A549 (cell line): ENCODE measurements at regions not wholly inside any gene's neighbourhood (a gene's known extent, or its start where the extent isn't known, plus 50 kb on each side); places are given as distances from the start of the nearest gene placed in this dataset.

Experiments used
- ATAC-seq, 2 experiments: fragments of 200-7000 bp in 1 of 2; fragments of >200 bp in 1 of 2; cut with Nextera tagmentation in 1 of 2; cut with Tn5 transposase in 1 of 2; 3 replicates each; pipeline versions ENCODE4 v1.8.0 to v1.9.1; 2018 to 2020; ENCODE audit warnings: mild to moderate bottlenecking in 1 of 2, moderate library complexity in 1 of 2
- CTCF ChIA-PET: fragments of 300-600 bp; sonication (Branson Sonifier 250); formaldehyde crosslinking; extraction: SDS; loops from one replicate; lab custom pipeline; 2021; ENCODE audit warnings: antibody characterized with exemption, inconsistent platforms; lab: Yijun Ruan, JAX
- POLR2A ChIA-PET: fragments of 350-600 bp; formaldehyde crosslinking; extraction: SDS; loops from one replicate; lab custom pipeline; 2021; ENCODE audit warnings: antibody characterized with exemption, inconsistent platforms; lab: Yijun Ruan, JAX
- DNase-seq, 2 experiments: peaks; one replicate each; pipeline versions ENCODE4 v3.0.0 to v3.0.0-alpha.2; 2011 to 2016; ENCODE audit warnings: low read depth in 1 of 2, low spot score in 1 of 2
- FAIRE-seq: peaks from 2 replicates; lab custom pipeline; 2011; peaks lifted over from hg19 to GRCh38; lab: Jason Lieb, UNC
- H3K27ac ChIP-seq, 2 experiments: fragments of >200 bp; sonication (Bioruptor Twin); formaldehyde crosslinking; 3 replicates each; pipeline ENCODE4 v1.5.1; 2016 to 2017
- H3K4me1 ChIP-seq: fragments of >200 bp; sonication (Bioruptor Twin); formaldehyde crosslinking; 3 replicates; pipeline ENCODE4 v1.6.1; 2016
- H3K4me2 ChIP-seq: fragments of >200 bp; sonication (Bioruptor Twin); formaldehyde crosslinking; 3 replicates; pipeline ENCODE4 v1.6.1; 2016
- H3K4me3 ChIP-seq: fragments of >200 bp; sonication (Bioruptor Twin); formaldehyde crosslinking; 3 replicates; pipeline ENCODE4 v1.5.1; 2016
- H3K9me3 ChIP-seq: fragments of >200 bp; sonication (Bioruptor Twin); formaldehyde crosslinking; 3 replicates; pipeline ENCODE4 v1.6.1; 2016
- BHLHE40 ChIP-seq: IDR thresholded peaks from 2 replicates; pipeline ENCODE4 v1.6.1; 2012; ENCODE audit warnings: low read depth, low read length, inconsistent platforms
- CBX2 ChIP-seq: fragments of 200-600 bp; sonication (generic); IDR thresholded peaks from 2 replicates; pipeline ENCODE4 v1.6.1; 2016; ENCODE audit warnings: low read depth, mild to moderate bottlenecking, borderline replicate concordance
- CBX8 ChIP-seq: fragments of 200-600 bp; sonication (generic); IDR thresholded peaks from 2 replicates; pipeline ENCODE4 v1.6.1; 2016
- CHD2 ChIP-seq: fragments of 150-350 bp; IDR thresholded peaks from 2 replicates; pipeline ENCODE4 v1.6.1; 2014; ENCODE audit warnings: low read length; ENCODE audit not compliant: partially characterized antibody
- EHF ChIP-seq: fragments of 250-450 bp; sonication (Bioruptor Pico); IDR thresholded peaks from 2 replicates; pipeline ENCODE4 v1.5.0; 2020; ENCODE audit warnings: mild to moderate bottlenecking
- EHMT2 ChIP-seq: fragments of 200-600 bp; sonication (generic); IDR thresholded peaks from 2 replicates; pipeline ENCODE4 v1.6.1; 2016; ENCODE audit warnings: antibody characterized with exemption, low read depth, mild to moderate bottlenecking, moderate library complexity
- EP300 ChIP-seq, 2 experiments: fragments of >200 bp; sonication (Bioruptor Twin); formaldehyde crosslinking; IDR thresholded peaks; 2 replicates in 1 of 2; 3 replicates in 1 of 2; pipeline ENCODE4 v1.6.1; 2016 to 2017
- GATA3 ChIP-seq: IDR thresholded peaks from 2 replicates; pipeline ENCODE4 v1.6.1; 2012; ENCODE audit warnings: borderline replicate concordance
- HOXB5 ChIP-seq: fragments of 250-450 bp; sonication (Bioruptor Pico); IDR thresholded peaks from 2 replicates; pipeline ENCODE4 v1.5.0; 2020; ENCODE audit warnings: mild to moderate bottlenecking, moderate library complexity
- JUN ChIP-seq, 2 experiments: fragments of >200 bp; sonication (Bioruptor Twin); formaldehyde crosslinking; IDR thresholded peaks; 2 replicates in 1 of 2; 3 replicates in 1 of 2; pipeline ENCODE4 v1.6.1; 2016 to 2017
- JUNB ChIP-seq: fragments of >200 bp; sonication (Bioruptor Twin); formaldehyde crosslinking; IDR thresholded peaks from 2 replicates; pipeline ENCODE4 v1.6.1; 2016
- KDM5A ChIP-seq: fragments of 200-600 bp; sonication (generic); IDR thresholded peaks from 2 replicates; pipeline ENCODE4 v1.6.1; 2016; ENCODE audit warnings: antibody characterized with exemption, mild to moderate bottlenecking
- MYC ChIP-seq: IDR thresholded peaks from 2 replicates; pipeline ENCODE4 v1.6.1; 2012; ENCODE audit warnings: mild to moderate bottlenecking, inconsistent platforms, low read length, improper control_type of control experiment, borderline replicate concordance
- POLR2AphosphoS2 ChIP-seq: conservative IDR thresholded peaks from 2 replicates; pipeline ENCODE4 v1.6.1; 2012; ENCODE audit warnings: low read length, improper control_type of control experiment, inconsistent platforms
- RAD21 ChIP-seq, 2 experiments: fragments of >200 bp in 1 of 2; sonication (Bioruptor Twin) in 1 of 2; formaldehyde crosslinking in 1 of 2; IDR thresholded peaks in 1 of 2; conservative IDR thresholded peaks in 1 of 2; 2 replicates in 1 of 2; 3 replicates in 1 of 2; pipeline ENCODE4 v1.6.1; 2012 to 2018; ENCODE audit warnings: inconsistent platforms in 1 of 2
- RCOR1 ChIP-seq: fragments of 150-350 bp; IDR thresholded peaks from 2 replicates; pipeline ENCODE4 v1.6.1; 2014; ENCODE audit warnings: antibody characterized with exemption, low read length, low read depth
- RFX5 ChIP-seq: fragments of 450-650 bp; IDR thresholded peaks from 2 replicates; pipeline ENCODE4 v1.7.1; 2014; ENCODE audit warnings: antibody characterized with exemption, mild to moderate bottlenecking, moderate library complexity
- RNF2 ChIP-seq: fragments of 200-600 bp; sonication (generic); IDR thresholded peaks from 2 replicates; pipeline ENCODE4 v1.6.1; 2016; ENCODE audit warnings: low read depth, mild to moderate bottlenecking, antibody characterized with exemption, moderate library complexity, borderline replicate concordance
- SREBF2 ChIP-seq: fragments of 450-650 bp; IDR thresholded peaks from 2 replicates; pipeline ENCODE4 v1.6.1; 2014; ENCODE audit warnings: mild to moderate bottlenecking, moderate library complexity
- TFCP2L1 ChIP-seq: fragments of 250-450 bp; sonication (Bioruptor Pico); IDR thresholded peaks from 2 replicates; pipeline ENCODE4 v1.5.0; 2021; ENCODE audit warnings: mild to moderate bottlenecking
- ZFP36 ChIP-seq: fragments of 450-650 bp; IDR thresholded peaks from 2 replicates; pipeline ENCODE4 v1.6.1; 2014; ENCODE audit warnings: borderline replicate concordance; ENCODE audit not compliant: partially characterized antibody
- ZNF302 ChIP-seq: fragments of 250-450 bp; sonication (Bioruptor Pico); IDR thresholded peaks from 2 replicates; pipeline ENCODE4 v1.9.0; 2021; ENCODE audit warnings: inconsistent platforms, mild to moderate bottlenecking, moderate library complexity
- ZSCAN20 ChIP-seq: fragments of 250-450 bp; sonication (Bioruptor Pico); IDR thresholded peaks from 2 replicates; pipeline ENCODE4 v1.8.0; 2022; ENCODE audit warnings: mild to moderate bottlenecking, moderate library complexity
- WGBS: methylation state at CpG from one replicate; pipeline ENCODE4 v1.1.6; 2017; ENCODE audit errors: missing lambda C conversion rate; 5-methylcytosine and 5-hydroxymethylcytosine counted together
- TF ChIP-seq, protein P1 (sequence below): IDR thresholded peaks from 2 replicates; pipeline ENCODE4 v1.6.1; 2012
- TF ChIP-seq, protein P2 (sequence below): fragments of >200 bp; sonication (Bioruptor Twin); formaldehyde crosslinking; IDR thresholded peaks from 2 replicates; pipeline ENCODE4 v1.6.1; 2016

DNA sequence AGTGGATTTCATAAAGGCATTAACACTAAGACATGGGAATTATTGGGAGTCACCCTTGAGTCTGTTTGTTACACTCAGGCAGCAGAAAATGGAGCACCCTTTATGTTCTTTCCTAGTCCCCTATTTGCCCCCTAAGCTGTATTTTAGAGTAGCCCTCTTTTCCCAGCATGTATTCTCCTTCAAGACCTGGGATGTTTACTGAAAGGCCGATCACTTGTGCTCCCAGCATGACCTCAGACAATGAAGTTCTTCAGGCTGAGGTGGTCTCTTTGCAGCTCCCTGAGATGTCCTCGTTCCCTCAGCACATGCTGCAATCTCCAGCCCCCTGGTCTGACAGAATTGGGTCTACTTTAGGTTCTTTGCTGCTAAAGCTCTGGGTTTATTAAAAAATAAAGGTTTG lies 169.7 kb downstream of the YTHDC2 start (continued):
- TF ChIP-seq HOXB5 (CRISPR knock-in tag) (no peak), RCOR1 (no peak), RFX5 (no peak)

DNA sequence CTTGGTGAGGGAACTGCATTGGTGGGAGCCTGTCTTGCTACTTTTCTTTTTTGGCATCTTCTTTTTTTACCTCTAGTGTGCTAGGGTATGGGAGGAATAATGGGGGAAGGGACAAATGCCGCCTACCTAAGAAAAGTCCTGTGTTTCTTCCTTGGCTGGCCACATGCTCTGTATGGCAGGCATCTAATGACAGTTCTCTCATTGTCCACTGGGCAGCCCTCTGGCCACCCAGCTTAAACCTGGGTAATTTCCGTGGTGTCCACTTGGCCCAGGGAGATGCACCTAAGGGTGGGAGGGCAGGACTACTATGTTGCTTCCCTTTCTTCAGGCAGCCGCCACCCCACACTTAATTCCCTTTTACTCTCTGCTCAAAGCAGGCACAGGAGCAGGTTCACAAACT lies 173.1 kb downstream of the YTHDC2 start:
- no peaks in the 10 kb centered on the region for H3K4me1 ChIP-seq
- FAIRE-seq (no peak), DNase-seq (no peak), ATAC-seq (peak; percentile 58 to 62; a peak in 4 of 6 replicates)
- no peak for TF ChIP-seq EHF (CRISPR knock-in tag)
- TF ChIP-seq POLR2AphosphoS2, result no peak
- no peak for TF ChIP-seq CBX2
- no peak for TF ChIP-seq RFX5
- TF ChIP-seq MYC, result no peak
- TF ChIP-seq TFCP2L1 (CRISPR knock-in tag), result no peak
- TF ChIP-seq ZFP36, result no peak
- TF ChIP-seq BHLHE40, result no peak
- TF ChIP-seq EHMT2, result no peak
- no peak for TF ChIP-seq GATA3
- TF ChIP-seq JUN (IDR thresholded peaks at IDR 0.05), result no peak
- no peak for TF ChIP-seq CHD2
- no peak for TF ChIP-seq CBX8
- no peak for TF ChIP-seq RAD21 (conservative IDR thresholded peaks at IDR 0.05 in 1 of 2, IDR thresholded peaks at IDR 0.05 in 1 of 2)
- TF ChIP-seq SREBF2, result no peak
- TF ChIP-seq, protein P1, sequence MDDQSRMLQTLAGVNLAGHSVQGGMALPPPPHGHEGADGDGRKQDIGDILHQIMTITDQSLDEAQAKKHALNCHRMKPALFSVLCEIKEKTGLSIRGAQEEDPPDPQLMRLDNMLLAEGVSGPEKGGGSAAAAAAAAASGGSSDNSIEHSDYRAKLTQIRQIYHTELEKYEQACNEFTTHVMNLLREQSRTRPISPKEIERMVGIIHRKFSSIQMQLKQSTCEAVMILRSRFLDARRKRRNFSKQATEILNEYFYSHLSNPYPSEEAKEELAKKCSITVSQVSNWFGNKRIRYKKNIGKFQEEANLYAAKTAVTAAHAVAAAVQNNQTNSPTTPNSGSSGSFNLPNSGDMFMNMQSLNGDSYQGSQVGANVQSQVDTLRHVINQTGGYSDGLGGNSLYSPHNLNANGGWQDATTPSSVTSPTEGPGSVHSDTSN, result no peak
- no peak for TF ChIP-seq ZNF302
- no peak for TF ChIP-seq HOXB5 (CRISPR knock-in tag)
- no peak for TF ChIP-seq KDM5A
- H3K9me3 ChIP-seq, result no peaks in the 10 kb centered on the region
- no peak overlapping the region for H3K4me2 ChIP-seq
- ChIA-PET POLR2A (no interaction called here), CTCF (interaction anchor here (2.3 kb wide), 1 partner anchor 12 kb away, joined by 5 read pairs; no protein-coding TSS in a partner anchor)
- no peak overlapping the region for H3K27ac ChIP-seq
- H3K4me3 ChIP-seq, result no peak overlapping the region
- WGBS, result 33% methylated on average over 3 of the region's 3 CpGs

DNA sequence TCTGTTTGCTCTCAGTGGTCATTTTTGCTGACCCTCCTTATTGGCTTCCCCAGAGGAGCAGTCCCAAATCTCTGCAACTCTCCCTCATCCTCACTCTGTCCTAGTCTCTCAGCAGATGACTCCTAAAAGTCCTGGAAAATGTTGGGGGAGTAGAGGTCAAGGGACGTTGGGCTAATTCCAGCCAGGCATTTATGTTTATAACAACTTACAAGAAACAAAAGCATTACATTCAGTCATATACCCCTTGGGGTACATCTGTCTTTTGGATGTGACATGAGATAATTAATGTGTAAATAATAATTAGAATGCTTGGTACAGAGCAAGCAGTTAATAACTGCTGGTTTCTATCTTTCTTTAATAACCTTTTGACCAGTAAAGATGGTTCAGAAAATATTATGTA lies 176.2 kb downstream of the YTHDC2 start:
- H3K9me3 ChIP-seq, result no peaks in the 10 kb centered on the region
- no peak overlapping the region for H3K4me2 ChIP-seq
- H3K4me1 ChIP-seq, result no peaks in the 10 kb centered on the region
- ATAC-seq (no peak), DNase-seq (no peak), FAIRE-seq (no peak)
- no peak for TF ChIP-seq HOXB5 (CRISPR knock-in tag)
- TF ChIP-seq CBX2, result no peak
- no peak for TF ChIP-seq RNF2
- no peak for TF ChIP-seq BHLHE40
- TF ChIP-seq, protein P2, sequence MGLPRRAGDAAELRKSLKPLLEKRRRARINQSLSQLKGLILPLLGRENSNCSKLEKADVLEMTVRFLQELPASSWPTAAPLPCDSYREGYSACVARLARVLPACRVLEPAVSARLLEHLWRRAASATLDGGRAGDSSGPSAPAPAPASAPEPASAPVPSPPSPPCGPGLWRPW, result no peak
- TF ChIP-seq CHD2, result no peak
- no peak for TF ChIP-seq ZSCAN20
- no peak for TF ChIP-seq CBX8
- TF ChIP-seq JUNB, result no peak
- no peak for TF ChIP-seq EP300 (IDR thresholded peaks at IDR 0.05)
- no peak for TF ChIP-seq RCOR1
- ChIA-PET POLR2A (no interaction called here), CTCF (no interaction called here)
- H3K27ac ChIP-seq, result no peak overlapping the region
- 7% methylated on average over 1 of the region's 1 CpG for WGBS
- H3K4me3 ChIP-seq, result no peak overlapping the region

DNA sequence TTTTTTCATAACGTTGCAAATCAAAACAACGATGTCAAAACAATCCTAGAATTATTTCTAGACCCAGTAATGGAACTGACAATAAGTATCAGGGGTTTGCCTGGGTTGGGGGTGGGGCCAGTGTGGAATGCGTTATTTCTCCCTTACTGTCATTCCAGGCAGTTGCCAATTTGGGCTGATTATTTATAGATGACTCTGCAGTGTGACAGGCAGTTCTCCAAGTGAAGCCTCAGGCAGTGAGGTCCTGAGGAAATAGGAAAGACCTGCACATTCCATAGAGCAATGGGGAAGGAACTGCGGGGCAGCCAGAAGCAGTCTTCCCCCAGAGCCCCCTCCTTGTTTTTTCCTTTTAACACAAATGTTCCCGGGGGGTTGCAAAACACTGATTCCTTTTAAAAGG lies 179.0 kb downstream of the YTHDC2 start:
- CTCF ChIA-PET, result no interaction called here
- H3K9me3 ChIP-seq, result no peaks in the 10 kb centered on the region
- no peak for FAIRE-seq
- DNase-seq, result no peak
- POLR2A ChIA-PET, result no interaction called here
- no peak for ATAC-seq
- no peak overlapping the region for H3K4me2 ChIP-seq
- TF ChIP-seq BHLHE40 (no peak), ZFP36 (no peak), CBX2 (no peak)
- TF ChIP-seq, all 56 proteins: peak for 0
- 2% methylated on average over 5 of the region's 5 CpGs for WGBS
- Histone ChIP-seq H3K27ac (no peak overlapping the region), H3K4me1 (no peaks in the 10 kb centered on the region), H3K4me3 (no peak overlapping the region)
